Endothelial cell of umbilical vein (primary cell): ENCODE measurements at regions not wholly inside any gene's neighbourhood (a gene's known extent, or its start where the extent isn't known, plus 50 kb on each side); places are given as distances from the start of the nearest gene placed in this dataset.

ENCODE experiments used
- CTCF ChIP-seq, 2 donors: IDR thresholded peaks; 1 replicate in 1 of 2; 2 replicates in 1 of 2; pipeline ENCODE4 v1.5.1; 2011; ENCODE audit warnings: low read length in 2 of 2, mild to moderate bottlenecking in 2 of 2, moderate library complexity in 2 of 2, control low read depth in 1 of 2, inconsistent platforms in 1 of 2, low read depth in 1 of 2; ENCODE audit not compliant: insufficient read depth in 1 of 2; ENCODE audit errors: extremely low read depth in 1 of 2
- EZH2 ChIP-seq: IDR thresholded peaks from 2 replicates; pipeline ENCODE4 v1.6.1; 2012; ENCODE audit warnings: borderline replicate concordance, low read depth, mild to moderate bottlenecking, moderate library complexity, low read length, inconsistent platforms; ENCODE audit not compliant: severe bottlenecking
- GATA2 ChIP-seq: IDR thresholded peaks from 2 replicates; pipeline ENCODE4 v1.7.0; 2011; ENCODE audit warnings: low read depth, mild to moderate bottlenecking, moderate library complexity, mixed read lengths, low read length; ENCODE audit not compliant: insufficient read length, insufficient read depth
- POLR2A ChIP-seq: IDR thresholded peaks from 2 replicates; pipeline ENCODE4 v1.6.1; 2012; ENCODE audit warnings: low read depth, mild to moderate bottlenecking, control low read depth, low read length
- POLR2AphosphoS5 ChIP-seq: IDR thresholded peaks from 2 replicates; pipeline ENCODE4 v1.6.1; 2012; ENCODE audit warnings: low read depth, mild to moderate bottlenecking, control low read depth, low read length, moderate library complexity; ENCODE audit not compliant: insufficient read depth

DNA sequence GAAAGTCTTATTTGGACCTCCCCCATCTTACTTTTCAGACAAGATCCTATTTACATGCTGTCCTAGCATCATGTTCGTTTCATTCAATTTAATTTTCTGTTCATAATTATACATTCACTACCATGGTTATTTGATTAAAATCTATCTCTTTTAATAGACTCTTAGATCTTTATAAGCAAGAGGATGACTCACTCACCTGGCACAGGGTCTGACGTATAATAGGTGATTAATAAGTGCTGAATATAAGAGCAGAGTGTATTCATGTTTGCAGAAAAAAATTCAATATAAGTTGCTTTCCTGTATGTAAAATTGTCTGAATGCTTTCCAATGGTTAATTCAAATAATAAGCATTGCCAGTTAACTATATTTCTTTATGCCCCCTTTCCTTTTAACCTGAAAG, 165.5 kb upstream of the CBLB start:
- TF ChIP-seq POLR2A, result no peak
- no peak for TF ChIP-seq CTCF (IDR thresholded peaks at IDR 0.05; ENCODE audit: extremely low read depth in 1 of 2, insufficient read depth in 1 of 2, low read depth in 1 of 2, low read length in 2 of 2)
- no peak for TF ChIP-seq EZH2
- no peak for TF ChIP-seq POLR2AphosphoS5
- TF ChIP-seq GATA2, result no peak
